ENCODE measurements at regions not wholly inside any gene's neighbourhood (a gene's known extent, or its start where the extent isn't known, plus 50 kb on each side); places are given as distances from the start of the nearest gene placed in this dataset.

DNA sequence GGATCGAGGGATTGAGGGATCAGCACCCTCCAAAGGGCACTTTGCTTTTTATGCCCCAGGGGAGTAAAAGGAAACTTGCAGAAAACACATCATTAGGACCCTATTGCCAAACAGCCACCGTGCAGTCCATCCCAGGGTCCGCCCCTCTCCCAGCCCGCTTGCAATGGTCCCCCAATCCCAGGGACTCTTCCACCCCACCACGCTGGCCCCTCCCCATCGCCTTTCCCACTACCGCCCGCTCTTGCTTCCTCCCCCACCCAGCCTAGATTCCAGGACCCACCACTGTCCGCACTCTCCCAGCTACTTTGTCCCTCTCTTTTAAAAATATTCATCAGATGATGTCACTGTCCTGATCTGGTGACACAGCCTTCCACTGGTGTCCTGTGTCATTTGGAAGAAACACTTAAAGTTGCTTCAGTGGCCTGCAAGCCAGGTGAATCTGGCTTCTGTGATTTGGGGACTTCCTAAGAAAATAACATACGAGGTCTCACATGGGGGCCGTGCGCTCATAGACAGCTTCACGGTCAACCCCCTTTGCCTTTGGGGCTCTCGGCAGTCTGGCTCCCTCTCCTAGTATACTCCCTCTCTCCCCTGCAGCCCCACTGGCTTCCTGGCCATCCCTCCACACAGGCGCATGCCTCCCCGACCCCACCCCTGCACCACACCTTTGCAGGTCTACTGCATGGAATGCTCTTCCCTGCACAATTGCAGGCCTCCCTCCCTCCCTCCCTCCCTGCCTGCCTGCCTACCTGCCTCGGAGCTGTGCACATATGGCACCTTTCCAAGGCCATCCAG, 127.9 kb downstream of the RBFOX3 start:
- H3K9me3 ChIP-seq (ENCODE audit: control insufficient read depth, low read depth, low read length): no peaks in the 10 kb centered on the region
- H3K4me1 ChIP-seq (ENCODE audit: insufficient read depth, low read length): no peaks in the 10 kb centered on the region
- H3T11ph ChIP-seq (ENCODE audit: low read length): no peak overlapping the region
- WGBS (ENCODE audit: extremely low coverage, insufficient read length, low lambda C conversion rate): no CpG with 5 or more reads among the region's 17 CpGs
- no peak overlapping the region for H2AK5ac ChIP-seq (ENCODE audit: insufficient read length, low read length)
- Mint-ChIP-seq H3K4me3 (peak overlapping the region in 1 of 2 experiments; percentile 73; a peak in 4 of 5 replicates), H3K27me3 (ENCODE audit: low read depth) (peaks cover 26% of the 10 kb centered on the region), H3K9me3 (no peaks in the 10 kb centered on the region; a peak in 1 of 5 replicates), H3K27ac (no peak overlapping the region; a peak in 1 of 7 replicates), H3K4me1 (peaks cover 16 to 39% of the 10 kb centered on the region in 2 experiments), H3K36me3 (ENCODE audit: insufficient read depth in 1 of 3, low read depth in 3 of 3) (no peaks in the 10 kb centered on the region)
- H2AFZ ChIP-seq (ENCODE audit: low read length): no peak overlapping the region
- H3K4me2 ChIP-seq (ENCODE audit: insufficient read depth, insufficient read length, low read length): peak overlapping the region; percentile 26
- H3K23ac ChIP-seq (ENCODE audit: insufficient read length, low read depth, low read length): no peak overlapping the region
- H3K18ac ChIP-seq (ENCODE audit: insufficient read length, low read depth, low read length): no peak overlapping the region
- no peak overlapping the region for H2BK5ac ChIP-seq (ENCODE audit: insufficient read length, low read length)
- H4K8ac ChIP-seq (replicated peaks; ENCODE audit: insufficient read length, low read depth, low read length): no peak overlapping the region
- no peak overlapping the region for H4K5ac ChIP-seq (ENCODE audit: insufficient read length, low read depth, low read length)
- no peak overlapping the region for H4K91ac ChIP-seq (ENCODE audit: insufficient read length, low read depth, low read length)
- H3K79me2 ChIP-seq (ENCODE audit: insufficient read depth, low read length): no peaks in the 10 kb centered on the region
- H3K27ac ChIP-seq (ENCODE audit: insufficient read length, low read depth, low read length): no peak overlapping the region
- no peak overlapping the region for H3K56ac ChIP-seq (ENCODE audit: insufficient read length, low read depth, low read length)
- H2BK15ac ChIP-seq (ENCODE audit: low read depth, low read length): no peak overlapping the region
- H3K23me2 ChIP-seq (ENCODE audit: insufficient read length, low read depth, low read length, poor library complexity, severe bottlenecking): no peaks in the 10 kb centered on the region
- peak; percentile 92 for DNase-seq
- no peak overlapping the region for H2BK12ac ChIP-seq (ENCODE audit: insufficient read length, low read depth, low read length)
- H2BK20ac ChIP-seq (ENCODE audit: low read depth, low read length, poor library complexity, severe bottlenecking): no peak overlapping the region
- no peak overlapping the region for H3K4ac ChIP-seq (ENCODE audit: low read depth, low read length)
- TF ChIP-seq, protein P1, sequence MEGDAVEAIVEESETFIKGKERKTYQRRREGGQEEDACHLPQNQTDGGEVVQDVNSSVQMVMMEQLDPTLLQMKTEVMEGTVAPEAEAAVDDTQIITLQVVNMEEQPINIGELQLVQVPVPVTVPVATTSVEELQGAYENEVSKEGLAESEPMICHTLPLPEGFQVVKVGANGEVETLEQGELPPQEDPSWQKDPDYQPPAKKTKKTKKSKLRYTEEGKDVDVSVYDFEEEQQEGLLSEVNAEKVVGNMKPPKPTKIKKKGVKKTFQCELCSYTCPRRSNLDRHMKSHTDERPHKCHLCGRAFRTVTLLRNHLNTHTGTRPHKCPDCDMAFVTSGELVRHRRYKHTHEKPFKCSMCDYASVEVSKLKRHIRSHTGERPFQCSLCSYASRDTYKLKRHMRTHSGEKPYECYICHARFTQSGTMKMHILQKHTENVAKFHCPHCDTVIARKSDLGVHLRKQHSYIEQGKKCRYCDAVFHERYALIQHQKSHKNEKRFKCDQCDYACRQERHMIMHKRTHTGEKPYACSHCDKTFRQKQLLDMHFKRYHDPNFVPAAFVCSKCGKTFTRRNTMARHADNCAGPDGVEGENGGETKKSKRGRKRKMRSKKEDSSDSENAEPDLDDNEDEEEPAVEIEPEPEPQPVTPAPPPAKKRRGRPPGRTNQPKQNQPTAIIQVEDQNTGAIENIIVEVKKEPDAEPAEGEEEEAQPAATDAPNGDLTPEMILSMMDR (conservative IDR thresholded peaks at IDR 0.05): no peak
- H3K9ac ChIP-seq (ENCODE audit: extremely low read depth, insufficient read length, low read length): no peak overlapping the region
- H3K27me3 ChIP-seq (ENCODE audit: insufficient read depth, low read length): no peaks in the 10 kb centered on the region
- H2BK120ac ChIP-seq (ENCODE audit: low read depth, low read length, poor library complexity, severe bottlenecking): no peak overlapping the region
- no peaks in the 10 kb centered on the region for H4K20me1 ChIP-seq (ENCODE audit: control insufficient read depth, insufficient read depth, insufficient read length)
- no peak overlapping the region for H3K14ac ChIP-seq (ENCODE audit: insufficient read depth, low read length)
- no peaks in the 10 kb centered on the region for H3K79me1 ChIP-seq (ENCODE audit: insufficient read depth, low read depth, low read length, poor library complexity, severe bottlenecking)

Measured in H9 (cell line).